Small intestine (tissue), 7 donors: ENCODE measurements at regions not wholly inside any gene's neighbourhood (a gene's known extent, or its start where the extent isn't known, plus 50 kb on each side); places are given as distances from the start of the nearest gene placed in this dataset.
"Not testable (repeated sequence)": the region's sequence is repeated elsewhere in the genome, so short reads cannot be mapped to it uniquely, and the experiment has no call there.

Experiments
- DNase-seq, 2 donors: peaks; one replicate each; pipeline versions ENCODE4 v3.0.0 to v3.0.0-alpha.2; 2013
- FAIRE-seq: peaks from 2 replicates; lab custom pipeline; 2012; peaks lifted over from hg19 to GRCh38; lab: Jason Lieb, UNC
- H3K27ac ChIP-seq, 3 donors: one replicate each; pipeline ENCODE4 v1.5.1; 2013; ENCODE audit warnings: low read length in 2 of 3, mild to moderate bottlenecking in 2 of 3, control low read depth in 1 of 3, inconsistent platforms in 1 of 3, low read depth in 1 of 3, moderate library complexity in 1 of 3
- H3K27me3 ChIP-seq, 3 donors: one replicate each; pipeline ENCODE4 v1.6.1; 2013; ENCODE audit warnings: low read length in 3 of 3, inconsistent platforms in 1 of 3; ENCODE audit not compliant: control insufficient read depth in 3 of 3, insufficient read depth in 3 of 3
- H3K36me3 ChIP-seq, 3 donors: one replicate each; pipeline ENCODE4 v1.6.1; 2013; ENCODE audit warnings: low read length in 3 of 3, inconsistent platforms in 1 of 3, low read depth in 1 of 3, mild to moderate bottlenecking in 1 of 3, moderate library complexity in 1 of 3; ENCODE audit not compliant: control insufficient read depth in 3 of 3, insufficient read depth in 2 of 3
- H3K4me1 ChIP-seq, 3 donors: one replicate each; pipeline ENCODE4 v1.6.1; 2013; ENCODE audit warnings: low read length in 2 of 3, inconsistent platforms in 1 of 3, low read depth in 1 of 3, mild to moderate bottlenecking in 1 of 3, moderate library complexity in 1 of 3; ENCODE audit not compliant: control insufficient read depth in 3 of 3, insufficient read depth in 2 of 3
- H3K4me3 ChIP-seq, 3 donors: one replicate each; pipeline ENCODE4 v1.5.1; 2013; ENCODE audit warnings: low read length in 3 of 3, control low read depth in 1 of 3, inconsistent platforms in 1 of 3, low read depth in 1 of 3, mild to moderate bottlenecking in 1 of 3, moderate library complexity in 1 of 3
- H3K9me3 ChIP-seq, 2 donors: one replicate each; pipeline ENCODE4 v1.6.1; 2013; ENCODE audit warnings: low read depth in 1 of 2, low read length in 1 of 2; ENCODE audit not compliant: control insufficient read depth in 2 of 2, insufficient read depth in 1 of 2
- WGBS, 3 donors: extraction: QIAGEN DNeasy Blood & Tissue Kit; methylation state at CpG; one replicate each; pipeline ENCODE4 v1.1.7; 2013; 5-methylcytosine and 5-hydroxymethylcytosine counted together
- donor health status: healthy with polysubstance abuse.
- donor health status: control.
- donor health status: control.
- donor health status: Bipolar disorder and iron deficiency.
- donor health status: healthy.

GRCh38 chr1:238404481-238404880 lies 513.8 kb upstream of the ZP4 start:
- H3K9me3 ChIP-seq: no peaks in the 10 kb centered on the region
- H3K4me3 ChIP-seq: no peak overlapping the region
- no peaks in the 10 kb centered on the region for H3K4me1 ChIP-seq
- H3K27me3 ChIP-seq: no peaks in the 10 kb centered on the region
- H3K36me3 ChIP-seq: no peaks in the 10 kb centered on the region
- no peak overlapping the region for H3K27ac ChIP-seq
- FAIRE-seq: no peak
- DNase-seq: no peak
- 48 to 78% (median 51%) methylated on average over 1 of the region's 1 CpG for WGBS, 3 donors

GRCh38 chr1:238401144-238401543 lies 510.4 kb upstream of the ZP4 start:
- no peaks in the 10 kb centered on the region for H3K36me3 ChIP-seq
- FAIRE-seq (no peak), DNase-seq (no peak)
- H3K27me3 ChIP-seq: no peaks in the 10 kb centered on the region
- no peaks in the 10 kb centered on the region for H3K4me1 ChIP-seq
- 52 to 78% (median 64%) methylated on average over 4 of the region's 4 CpGs for WGBS, 3 donors
- no peaks in the 10 kb centered on the region for H3K9me3 ChIP-seq
- no peak overlapping the region for H3K27ac ChIP-seq
- H3K4me3 ChIP-seq: no peak overlapping the region

- Histone ChIP-seq H3K9me3 (no peaks in the 10 kb centered on the region), H3K27ac (no peak overlapping the region), H3K27me3 (no peaks in the 10 kb centered on the region), H3K36me3 (no peaks in the 10 kb centered on the region), H3K4me3 (no peak overlapping the region), H3K4me1 (no peaks in the 10 kb centered on the region)
- WGBS, 3 donors: 88 to 93% (median 89%) methylated on average over 4 of the region's 4 CpGs
- DNase-seq (no peak), FAIRE-seq (no peak)
Measured at GRCh38 chr1:238399558-238399957, 508.8 kb upstream of the ZP4 start.

- Histone ChIP-seq H3K27ac (no peak overlapping the region), H3K9me3 (no peaks in the 10 kb centered on the region), H3K4me3 (no peak overlapping the region), H3K4me1 (no peaks in the 10 kb centered on the region), H3K27me3 (no peaks in the 10 kb centered on the region), H3K36me3 (no peaks in the 10 kb centered on the region)
- FAIRE-seq (no peak), DNase-seq (no peak)
Measured at GRCh38 chr1:238396140-238396539, 505.4 kb upstream of the ZP4 start.

GRCh38 chr1:238384381-238384780 lies 493.7 kb upstream of the ZP4 start:
- no peaks in the 10 kb centered on the region for H3K4me1 ChIP-seq
- H3K4me3 ChIP-seq: no peak overlapping the region
- H3K36me3 ChIP-seq: no peaks in the 10 kb centered on the region
- 68 to 70% (median 69%) methylated on average over 5 of the region's 5 CpGs for WGBS, 3 donors
- no peak overlapping the region for H3K27ac ChIP-seq
- no peak for DNase-seq
- no peaks in the 10 kb centered on the region for H3K9me3 ChIP-seq
- H3K27me3 ChIP-seq: no peaks in the 10 kb centered on the region
- no peak for FAIRE-seq

- FAIRE-seq (no peak), DNase-seq (no peak)
- 89 to 97% (median 91%) methylated on average over 2 of the region's 2 CpGs for WGBS, 3 donors
- no peak overlapping the region for H3K4me3 ChIP-seq
- no peaks in the 10 kb centered on the region for H3K27me3 ChIP-seq
- no peaks in the 10 kb centered on the region for H3K9me3 ChIP-seq
- H3K27ac ChIP-seq: no peak overlapping the region
- H3K36me3 ChIP-seq: no peaks in the 10 kb centered on the region
- H3K4me1 ChIP-seq: no peaks in the 10 kb centered on the region
Measured at GRCh38 chr1:238380167-238380566, 489.4 kb upstream of the ZP4 start.

- not testable (repeated sequence) for H3K4me3 ChIP-seq, H3K27me3 ChIP-seq, H3K36me3 ChIP-seq, H3K9me3 ChIP-seq, FAIRE-seq, H3K4me1 ChIP-seq, H3K27ac ChIP-seq, DNase-seq
- WGBS, 3 donors: 90 to 94% (median 90%) methylated on average over 6 to 8 of the region's 9 CpGs
Measured at GRCh38 chr1:238379446-238379845, 488.7 kb upstream of the ZP4 start.

- FAIRE-seq: no peak
- Histone ChIP-seq H3K27me3 (no peaks in the 10 kb centered on the region), H3K9me3 (no peaks in the 10 kb centered on the region), H3K27ac (no peak overlapping the region), H3K4me1 (no peaks in the 10 kb centered on the region), H3K4me3 (no peak overlapping the region), H3K36me3 (no peaks in the 10 kb centered on the region)
- DNase-seq: peak in 1 of 2 donors; percentile 20
- WGBS, 3 donors: 65 to 75% (median 65%) methylated on average over 7 of the region's 7 CpGs
Measured at GRCh38 chr1:238377280-238377919, 486.7 kb upstream of the ZP4 start.

GRCh38 chr1:238370599-238370998 lies 479.9 kb upstream of the ZP4 start:
- peaks cover 0 to 4% of the 10 kb centered on the region in 2 donors for H3K9me3 ChIP-seq
- H3K4me3 ChIP-seq: no peak overlapping the region
- H3K27me3 ChIP-seq: no peaks in the 10 kb centered on the region
- DNase-seq: peak; percentile 20 to 68
- no peaks in the 10 kb centered on the region for H3K36me3 ChIP-seq
- no peak for FAIRE-seq
- peak overlapping the region in 1 of 3 donors; percentile 15 for H3K27ac ChIP-seq
- WGBS, 3 donors: 57 to 89% (median 87%) methylated on average over 2 of the region's 2 CpGs
- H3K4me1 ChIP-seq: no peaks in the 10 kb centered on the region
